ENCODE measurements at regions not wholly inside any gene's neighbourhood (a gene's known extent, or its start where the extent isn't known, plus 50 kb on each side); places are given as distances from the start of the nearest gene placed in this dataset.
"Not testable (repeated sequence)": the region's sequence is repeated elsewhere in the genome, so short reads cannot be mapped to it uniquely, and the experiment has no call there.

- not testable (repeated sequence) for TF ChIP-seq CTCF, POLR2A (IDR thresholded peaks at IDR 0.05)
These were observed 382.7 kb downstream of the GLRX3 start for GRCh38 chr10:130518921-130519320.
